Neural cell (in vitro differentiated cells): ENCODE measurements at regions not wholly inside any gene's neighbourhood (a gene's known extent, or its start where the extent isn't known, plus 50 kb on each side); places are given as distances from the start of the nearest gene placed in this dataset.

Experiments
- H2AFZ ChIP-seq: fragments of 200-600, 300-800 bp; sonication (generic), shearing (Covaris generic); 2 replicates; pipeline ENCODE4 v1.6.0; 2014; ENCODE audit warnings: low read depth, mild to moderate bottlenecking, antibody characterized with exemption, low read length, moderate library complexity
- H3F3A ChIP-seq: fragments of 200-600 bp; shearing (Covaris generic); 2 replicates; pipeline ENCODE4 v1.6.1; 2016; ENCODE audit warnings: mild to moderate bottlenecking, moderate library complexity, mixed read lengths, antibody characterized with exemption, low read length; ENCODE audit not compliant: insufficient read depth, poor library complexity, severe bottlenecking
- H3K27ac ChIP-seq: fragments of 200-600, 300-800 bp; sonication (generic), shearing (Covaris generic); 2 replicates; pipeline ENCODE4 v1.5.1; 2014; ENCODE audit warnings: mild to moderate bottlenecking, low read length, moderate library complexity
- H3K27me3 ChIP-seq: fragments of 300-800, 200-600 bp; sonication (generic), shearing (Covaris generic); 2 replicates; pipeline ENCODE4 v1.6.0; 2014; ENCODE audit warnings: mild to moderate bottlenecking, low read depth, low read length, moderate library complexity; ENCODE audit not compliant: insufficient read depth
- H3K36me3 ChIP-seq: fragments of 300-800, 200-600 bp; sonication (generic), shearing (Covaris generic); 2 replicates; pipeline ENCODE4 v1.5.1; 2014; ENCODE audit warnings: mild to moderate bottlenecking, antibody characterized with exemption, low read length, moderate library complexity; ENCODE audit not compliant: insufficient read depth
- H3K4me2 ChIP-seq: fragments of 300-800, 200-600 bp; sonication (generic), shearing (Covaris generic); 2 replicates; pipeline ENCODE4 v1.6.0; 2014; ENCODE audit warnings: mild to moderate bottlenecking, low read length
- H3K4me3 ChIP-seq: fragments of 300-800, 200-600 bp; sonication (generic), shearing (Covaris generic); 2 replicates; pipeline ENCODE4 v1.5.1; 2014; ENCODE audit warnings: mild to moderate bottlenecking, low read length, moderate library complexity
- H3K79me2 ChIP-seq: fragments of 200-600 bp; shearing (Covaris generic); replicated peaks from 2 replicates; pipeline ENCODE4 v1.6.0; 2014; ENCODE audit warnings: mild to moderate bottlenecking, low read length, moderate library complexity; ENCODE audit not compliant: insufficient read depth
- H3K9ac ChIP-seq: fragments of 300-800, 200-600 bp; sonication (generic), shearing (Covaris generic); 2 replicates; pipeline ENCODE4 v1.6.1; 2016; ENCODE audit warnings: mild to moderate bottlenecking, low read length, mixed read lengths
- H3K9me2 ChIP-seq: fragments of 200-600 bp; shearing (Covaris generic); 2 replicates; pipeline ENCODE4 v1.6.1; 2016; ENCODE audit warnings: mild to moderate bottlenecking, low read length, mixed read lengths; ENCODE audit not compliant: insufficient read depth
- H3K9me3 ChIP-seq: fragments of 200-600, 300-800 bp; sonication (generic), shearing (Covaris generic); 2 replicates; pipeline ENCODE4 v1.6.1; 2016; ENCODE audit warnings: mild to moderate bottlenecking, mixed run types, low read length, moderate library complexity, mixed read lengths
- H4K20me1 ChIP-seq: fragments of 200-600 bp; shearing (Covaris generic); 2 replicates; pipeline ENCODE4 v1.6.1; 2016; ENCODE audit warnings: mild to moderate bottlenecking, mixed run types; ENCODE audit not compliant: insufficient read depth
- CTCF ChIP-seq: fragments of 450-650 bp; IDR thresholded peaks from 2 replicates; pipeline ENCODE4 v1.5.1; 2014; ENCODE audit warnings: antibody characterized with exemption, mild to moderate bottlenecking, moderate library complexity; ENCODE audit not compliant: poor library complexity, severe bottlenecking
- EP300 ChIP-seq: fragments of 450-650 bp; conservative IDR thresholded peaks from 2 replicates; pipeline ENCODE4 v1.6.1; 2014; ENCODE audit warnings: antibody characterized with exemption, mild to moderate bottlenecking, moderate library complexity; ENCODE audit not compliant: poor library complexity, severe bottlenecking
- EZH2 ChIP-seq: fragments of 200-600, 300-800 bp; shearing (Covaris generic), sonication (generic); IDR thresholded peaks from 2 replicates; pipeline ENCODE4 v1.6.1; 2014; ENCODE audit warnings: antibody characterized with exemption, low read length, borderline replicate concordance, mild to moderate bottlenecking; ENCODE audit not compliant: insufficient read depth, poor library complexity, severe bottlenecking
- MXI1 ChIP-seq: fragments of 450-650 bp; conservative IDR thresholded peaks from 2 replicates; pipeline ENCODE4 v1.6.1; 2014; ENCODE audit warnings: antibody characterized with exemption, mild to moderate bottlenecking; ENCODE audit not compliant: poor library complexity, severe bottlenecking
- POLR2AphosphoS5 ChIP-seq: IDR thresholded peaks from 2 replicates; pipeline ENCODE4 v1.6.1; 2012
- RAD21 ChIP-seq: fragments of 450-650 bp; conservative IDR thresholded peaks from 2 replicates; pipeline ENCODE4 v1.6.1; 2014; ENCODE audit warnings: antibody characterized with exemption, mild to moderate bottlenecking, moderate library complexity
- SMC3 ChIP-seq: fragments of 450-650 bp; conservative IDR thresholded peaks from 2 replicates; pipeline ENCODE4 v1.6.1; 2014; ENCODE audit warnings: antibody characterized with exemption, mild to moderate bottlenecking, moderate library complexity; ENCODE audit not compliant: poor library complexity
- TAF1 ChIP-seq: IDR thresholded peaks from 2 replicates; pipeline ENCODE4 v1.6.1; 2012; ENCODE audit warnings: low read depth
- TF ChIP-seq, protein P1 (sequence below): IDR thresholded peaks from 2 replicates; pipeline ENCODE4 v1.6.1; 2012; ENCODE audit warnings: borderline replicate concordance

GRCh38 chr3:56882896-56883295 is 81.1 kb upstream of the ARHGEF3 start:
- Histone ChIP-seq H4K20me1 (no peaks in the 10 kb centered on the region), H3K9me3 (no peaks in the 10 kb centered on the region), H3K4me2 (no peak overlapping the region), H3K9me2 (no peaks in the 10 kb centered on the region), H3K9ac (no peak overlapping the region), H3K27ac (no peak overlapping the region), H3F3A (no peaks in the 10 kb centered on the region), H3K4me3 (no peak overlapping the region), H3K79me2 (no peaks in the 10 kb centered on the region), H3K36me3 (no peaks in the 10 kb centered on the region), H3K27me3 (no peaks in the 10 kb centered on the region), H2AFZ (no peak overlapping the region)
- TF ChIP-seq, protein P1, sequence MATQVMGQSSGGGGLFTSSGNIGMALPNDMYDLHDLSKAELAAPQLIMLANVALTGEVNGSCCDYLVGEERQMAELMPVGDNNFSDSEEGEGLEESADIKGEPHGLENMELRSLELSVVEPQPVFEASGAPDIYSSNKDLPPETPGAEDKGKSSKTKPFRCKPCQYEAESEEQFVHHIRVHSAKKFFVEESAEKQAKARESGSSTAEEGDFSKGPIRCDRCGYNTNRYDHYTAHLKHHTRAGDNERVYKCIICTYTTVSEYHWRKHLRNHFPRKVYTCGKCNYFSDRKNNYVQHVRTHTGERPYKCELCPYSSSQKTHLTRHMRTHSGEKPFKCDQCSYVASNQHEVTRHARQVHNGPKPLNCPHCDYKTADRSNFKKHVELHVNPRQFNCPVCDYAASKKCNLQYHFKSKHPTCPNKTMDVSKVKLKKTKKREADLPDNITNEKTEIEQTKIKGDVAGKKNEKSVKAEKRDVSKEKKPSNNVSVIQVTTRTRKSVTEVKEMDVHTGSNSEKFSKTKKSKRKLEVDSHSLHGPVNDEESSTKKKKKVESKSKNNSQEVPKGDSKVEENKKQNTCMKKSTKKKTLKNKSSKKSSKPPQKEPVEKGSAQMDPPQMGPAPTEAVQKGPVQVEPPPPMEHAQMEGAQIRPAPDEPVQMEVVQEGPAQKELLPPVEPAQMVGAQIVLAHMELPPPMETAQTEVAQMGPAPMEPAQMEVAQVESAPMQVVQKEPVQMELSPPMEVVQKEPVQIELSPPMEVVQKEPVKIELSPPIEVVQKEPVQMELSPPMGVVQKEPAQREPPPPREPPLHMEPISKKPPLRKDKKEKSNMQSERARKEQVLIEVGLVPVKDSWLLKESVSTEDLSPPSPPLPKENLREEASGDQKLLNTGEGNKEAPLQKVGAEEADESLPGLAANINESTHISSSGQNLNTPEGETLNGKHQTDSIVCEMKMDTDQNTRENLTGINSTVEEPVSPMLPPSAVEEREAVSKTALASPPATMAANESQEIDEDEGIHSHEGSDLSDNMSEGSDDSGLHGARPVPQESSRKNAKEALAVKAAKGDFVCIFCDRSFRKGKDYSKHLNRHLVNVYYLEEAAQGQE: no peak
- no peak for TF ChIP-seq CTCF
- no peak for TF ChIP-seq EZH2
- no peak for TF ChIP-seq EP300
- no peak for TF ChIP-seq MXI1
- no peak for TF ChIP-seq RAD21
- TF ChIP-seq TAF1: no peak
- TF ChIP-seq SMC3: no peak

GRCh38 chr3:56881841-56882240 is 80.1 kb upstream of the ARHGEF3 start:
- Histone ChIP-seq H3K36me3 (no peaks in the 10 kb centered on the region), H3K4me3 (no peak overlapping the region), H4K20me1 (no peaks in the 10 kb centered on the region), H3K9ac (no peak overlapping the region), H3K79me2 (no peaks in the 10 kb centered on the region), H3K27ac (no peak overlapping the region), H3K9me2 (no peaks in the 10 kb centered on the region), H3K9me3 (no peaks in the 10 kb centered on the region), H3K4me2 (no peak overlapping the region), H2AFZ (no peak overlapping the region), H3K27me3 (no peaks in the 10 kb centered on the region), H3F3A (no peaks in the 10 kb centered on the region)
- TF ChIP-seq POLR2AphosphoS5 (no peak), CTCF (no peak), MXI1 (no peak), TAF1 (no peak), RAD21 (no peak), EP300 (no peak), EZH2 (no peak), SMC3 (no peak)
- TF ChIP-seq, protein P1: no peak
